Astrocyte (in vitro differentiated cells and primary cell): ENCODE measurements at regions not wholly inside any gene's neighbourhood (a gene's known extent, or its start where the extent isn't known, plus 50 kb on each side); places are given as distances from the start of the nearest gene placed in this dataset.

Experiments
- DNase-seq: peaks from one replicate; pipeline ENCODE4 v3.0.0-alpha.2; 2010; ENCODE audit warnings: low read depth
- FAIRE-seq: peaks from 2 replicates; lab custom pipeline; 2011; peaks lifted over from hg19 to GRCh38; lab: Jason Lieb, UNC
- H2AFZ ChIP-seq: 2 replicates; pipeline ENCODE4 v1.6.0; 2012; ENCODE audit warnings: low read depth, low read length, inconsistent platforms
- H3K27ac ChIP-seq: 2 replicates; pipeline ENCODE4 v1.5.1; 2011; ENCODE audit warnings: low read depth, low read length, inconsistent platforms
- H3K27me3 ChIP-seq: 2 replicates; pipeline ENCODE4 v1.6.0; 2011; ENCODE audit warnings: low read length, inconsistent platforms; ENCODE audit not compliant: insufficient read depth
- H3K36me3 ChIP-seq: 2 replicates; pipeline ENCODE4 v1.5.1; 2011; ENCODE audit warnings: low read length, inconsistent platforms; ENCODE audit not compliant: insufficient read depth
- H3K4me1 ChIP-seq: 2 replicates; pipeline ENCODE4 v1.5.1; 2011; ENCODE audit warnings: low read length, inconsistent platforms; ENCODE audit not compliant: insufficient read depth
- H3K4me2 ChIP-seq: 2 replicates; pipeline ENCODE4 v1.6.0; 2012; ENCODE audit warnings: low read length, inconsistent platforms
- H3K4me3 ChIP-seq: 2 replicates; pipeline ENCODE4 v1.5.1; 2011; ENCODE audit warnings: low read depth, mild to moderate bottlenecking, low read length, inconsistent platforms; ENCODE audit not compliant: insufficient read depth
- H3K79me2 ChIP-seq: 2 replicates; pipeline ENCODE4 v1.6.0; 2012; ENCODE audit warnings: mild to moderate bottlenecking, low read length, inconsistent platforms; ENCODE audit not compliant: insufficient read depth
- H3K9ac ChIP-seq: 2 replicates; pipeline ENCODE4 v1.6.0; 2012; ENCODE audit warnings: mild to moderate bottlenecking, low read length, inconsistent platforms
- H3K9me3 ChIP-seq: 2 replicates; pipeline ENCODE4 v1.5.1; 2012; ENCODE audit warnings: low read depth, mild to moderate bottlenecking, low read length, inconsistent platforms; ENCODE audit not compliant: insufficient read depth
- H4K20me1 ChIP-seq: 2 replicates; pipeline ENCODE4 v1.6.0; 2012; ENCODE audit warnings: low read length, inconsistent platforms; ENCODE audit not compliant: insufficient read depth
- H3K27ac Mint-ChIP-seq: one replicate; pipeline ENCODE4 v1.8.0; 2021; ENCODE audit warnings: mild to moderate bottlenecking, mixed read lengths; ENCODE audit not compliant: unreplicated experiment
- H3K27me3 Mint-ChIP-seq: one replicate; pipeline ENCODE4 v1.8.0; 2021; ENCODE audit warnings: low read depth, mixed read lengths; ENCODE audit not compliant: unreplicated experiment
- H3K36me3 Mint-ChIP-seq: one replicate; pipeline ENCODE4 v1.8.0; 2021; ENCODE audit warnings: low read depth, mixed read lengths; ENCODE audit not compliant: unreplicated experiment
- H3K4me1 Mint-ChIP-seq: one replicate; pipeline ENCODE4 v1.8.0; 2021; ENCODE audit warnings: low read depth, mixed read lengths; ENCODE audit not compliant: unreplicated experiment
- H3K4me3 Mint-ChIP-seq: one replicate; pipeline ENCODE4 v1.8.0; 2021; ENCODE audit warnings: mild to moderate bottlenecking, moderate library complexity, mixed read lengths; ENCODE audit not compliant: unreplicated experiment
- H3K9me3 Mint-ChIP-seq: one replicate; pipeline ENCODE4 v1.8.0; 2021; ENCODE audit warnings: mild to moderate bottlenecking, mixed read lengths; ENCODE audit not compliant: unreplicated experiment
- EZH2 ChIP-seq: IDR thresholded peaks from 2 replicates; pipeline ENCODE4 v1.6.1; 2012; ENCODE audit warnings: mild to moderate bottlenecking, low read length, inconsistent platforms; ENCODE audit not compliant: insufficient read depth
- TF ChIP-seq, protein P1 (sequence below): IDR thresholded peaks from 2 replicates; pipeline ENCODE4 v1.5.1; 2011; ENCODE audit warnings: low read depth, mild to moderate bottlenecking, inconsistent platforms, low read length, moderate library complexity; ENCODE audit not compliant: insufficient read depth

DNA sequence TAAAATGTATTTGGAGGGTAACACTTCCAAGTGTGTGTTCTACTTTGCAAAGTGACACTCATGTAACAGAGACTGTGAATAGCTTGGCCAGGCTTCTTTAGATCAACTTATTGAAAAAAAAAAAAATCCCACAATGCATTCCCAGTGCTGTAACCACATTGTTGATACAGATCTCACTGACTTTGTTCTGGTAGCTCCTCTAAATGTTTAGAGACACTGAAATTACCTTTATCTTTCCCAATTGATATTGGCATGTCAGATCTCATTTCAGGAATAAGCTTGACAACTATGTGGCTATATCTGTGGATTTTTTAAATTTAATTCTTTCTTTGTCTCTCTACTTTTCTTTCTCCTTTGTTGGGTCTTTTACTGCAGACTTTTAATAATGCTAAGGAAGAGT, 1018.9 kb upstream of the PRMT6 start:
- H3K79me2 ChIP-seq = no peaks in the 10 kb centered on the region
- no peak overlapping the region for H3K27ac ChIP-seq
- H3K27me3 Mint-ChIP-seq = no peaks in the 10 kb centered on the region
- DNase-seq (no peak), FAIRE-seq (no peak)
- H3K9me3 Mint-ChIP-seq = peaks cover 18% of the 10 kb centered on the region
- no peak overlapping the region for H3K4me2 ChIP-seq
- H3K36me3 Mint-ChIP-seq = no peaks in the 10 kb centered on the region
- H3K4me1 Mint-ChIP-seq = peaks cover 3% of the 10 kb centered on the region
- H3K27me3 ChIP-seq = no peaks in the 10 kb centered on the region
- H3K9ac ChIP-seq = no peak overlapping the region
- H3K4me3 Mint-ChIP-seq = no peak overlapping the region
- H3K9me3 ChIP-seq = no peaks in the 10 kb centered on the region
- H3K4me1 ChIP-seq = no peaks in the 10 kb centered on the region
- no peak overlapping the region for H2AFZ ChIP-seq
- no peak for TF ChIP-seq EZH2
- H3K27ac Mint-ChIP-seq = no peak overlapping the region
- no peaks in the 10 kb centered on the region for H4K20me1 ChIP-seq
- H3K4me3 ChIP-seq = no peak overlapping the region
- no peaks in the 10 kb centered on the region for H3K36me3 ChIP-seq

DNA sequence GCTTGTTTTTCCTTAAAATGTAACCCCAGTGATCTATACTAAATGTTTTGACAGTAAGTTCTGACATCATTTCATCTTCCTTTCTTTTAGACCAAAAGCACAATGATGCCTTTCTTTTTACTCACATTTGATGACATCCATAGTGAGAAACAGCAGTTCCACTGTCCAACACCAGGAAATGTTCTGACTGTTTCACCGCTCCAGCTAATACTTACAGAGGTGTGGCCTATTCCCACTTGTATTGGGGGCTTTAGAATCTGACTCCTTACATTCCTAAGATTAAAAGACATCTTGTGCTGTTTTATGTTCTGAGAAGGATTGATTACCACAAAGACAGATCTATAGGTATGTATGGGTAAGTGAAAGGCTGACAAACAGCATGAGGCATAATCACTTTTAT, 1018.2 kb upstream of the PRMT6 start:
- H4K20me1 ChIP-seq = no peaks in the 10 kb centered on the region
- no peaks in the 10 kb centered on the region for H3K9me3 ChIP-seq
- no peak overlapping the region for H3K9ac ChIP-seq
- no peak overlapping the region for H3K27ac Mint-ChIP-seq
- H3K79me2 ChIP-seq = no peaks in the 10 kb centered on the region
- TF ChIP-seq EZH2 = no peak
- TF ChIP-seq, protein P1, sequence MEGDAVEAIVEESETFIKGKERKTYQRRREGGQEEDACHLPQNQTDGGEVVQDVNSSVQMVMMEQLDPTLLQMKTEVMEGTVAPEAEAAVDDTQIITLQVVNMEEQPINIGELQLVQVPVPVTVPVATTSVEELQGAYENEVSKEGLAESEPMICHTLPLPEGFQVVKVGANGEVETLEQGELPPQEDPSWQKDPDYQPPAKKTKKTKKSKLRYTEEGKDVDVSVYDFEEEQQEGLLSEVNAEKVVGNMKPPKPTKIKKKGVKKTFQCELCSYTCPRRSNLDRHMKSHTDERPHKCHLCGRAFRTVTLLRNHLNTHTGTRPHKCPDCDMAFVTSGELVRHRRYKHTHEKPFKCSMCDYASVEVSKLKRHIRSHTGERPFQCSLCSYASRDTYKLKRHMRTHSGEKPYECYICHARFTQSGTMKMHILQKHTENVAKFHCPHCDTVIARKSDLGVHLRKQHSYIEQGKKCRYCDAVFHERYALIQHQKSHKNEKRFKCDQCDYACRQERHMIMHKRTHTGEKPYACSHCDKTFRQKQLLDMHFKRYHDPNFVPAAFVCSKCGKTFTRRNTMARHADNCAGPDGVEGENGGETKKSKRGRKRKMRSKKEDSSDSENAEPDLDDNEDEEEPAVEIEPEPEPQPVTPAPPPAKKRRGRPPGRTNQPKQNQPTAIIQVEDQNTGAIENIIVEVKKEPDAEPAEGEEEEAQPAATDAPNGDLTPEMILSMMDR = no peak
- no peak overlapping the region for H2AFZ ChIP-seq
- H3K4me1 ChIP-seq = no peaks in the 10 kb centered on the region
- DNase-seq = no peak
- no peak overlapping the region for H3K27ac ChIP-seq
- no peak overlapping the region for H3K4me3 ChIP-seq
- no peaks in the 10 kb centered on the region for H3K27me3 ChIP-seq
- H3K4me2 ChIP-seq = no peak overlapping the region
- H3K9me3 Mint-ChIP-seq = peaks cover 18% of the 10 kb centered on the region
- FAIRE-seq = no peak
- H3K27me3 Mint-ChIP-seq = no peaks in the 10 kb centered on the region
- H3K36me3 ChIP-seq = no peaks in the 10 kb centered on the region
- no peaks in the 10 kb centered on the region for H3K36me3 Mint-ChIP-seq
- peaks cover 3% of the 10 kb centered on the region for H3K4me1 Mint-ChIP-seq
- H3K4me3 Mint-ChIP-seq = no peak overlapping the region

DNA sequence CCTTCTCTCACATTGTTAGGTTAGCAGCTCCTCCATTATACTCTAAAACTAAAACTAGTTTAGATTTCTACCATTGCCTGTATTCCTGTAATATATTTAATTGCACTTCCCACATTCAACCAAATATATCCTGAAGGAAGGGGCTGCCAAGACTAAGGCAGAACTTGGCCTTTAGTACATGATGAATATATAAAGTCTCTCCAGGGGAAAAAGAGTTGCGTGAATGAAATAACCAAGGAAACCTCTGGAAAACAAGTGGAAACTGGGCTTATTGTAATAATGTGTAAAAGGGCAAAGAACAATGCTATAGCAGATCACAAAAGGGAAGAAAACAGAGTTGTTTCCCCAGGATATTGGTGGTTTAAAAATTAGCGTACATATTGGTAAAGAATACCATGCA, 1012.5 kb upstream of the PRMT6 start:
- H3K27me3 Mint-ChIP-seq = no peaks in the 10 kb centered on the region
- Histone ChIP-seq H3K4me2 (no peak overlapping the region), H3K27ac (no peak overlapping the region), H3K27me3 (no peaks in the 10 kb centered on the region), H2AFZ (no peak overlapping the region), H3K9me3 (no peaks in the 10 kb centered on the region), H3K4me1 (no peaks in the 10 kb centered on the region), H3K36me3 (no peaks in the 10 kb centered on the region), H3K4me3 (no peak overlapping the region), H3K9ac (no peak overlapping the region), H4K20me1 (no peaks in the 10 kb centered on the region), H3K79me2 (no peaks in the 10 kb centered on the region)
- H3K4me1 Mint-ChIP-seq = no peaks in the 10 kb centered on the region
- peaks cover 2% of the 10 kb centered on the region for H3K9me3 Mint-ChIP-seq
- no peak overlapping the region for H3K4me3 Mint-ChIP-seq
- H3K27ac Mint-ChIP-seq = no peak overlapping the region
- H3K36me3 Mint-ChIP-seq = no peaks in the 10 kb centered on the region
- TF ChIP-seq EZH2 = no peak
- TF ChIP-seq, protein P1 = no peak
- no peak for DNase-seq
- FAIRE-seq = no peak
